K562 (cell line): ENCODE measurements at regions not wholly inside any gene's neighbourhood (a gene's known extent, or its start where the extent isn't known, plus 50 kb on each side); places are given as distances from the start of the nearest gene placed in this dataset.
A peak's percentile ranks its signal among the peaks of the same experiment; 100 is the strongest.
"Not testable (repeated sequence)": the region's sequence is repeated elsewhere in the genome, so short reads cannot be mapped to it uniquely, and the experiment has no call there.

Source experiments
- ATAC-seq: fragments of 200-7000 bp; cut with Tn5 transposase; 3 replicates; pipeline ENCODE4 v1.9.1; 2020; ENCODE audit warnings: moderate library complexity
- BruUV-seq: library from RNA; stranded (reverse); fragments of 400-500 nt; replicated peaks from 2 replicates; lab custom pipeline; 2021; lab: Mats Ljungman, UMichigan
- CTCF ChIA-PET: fragments of 300-600 bp; formaldehyde crosslinking; extraction: SDS; loops from one replicate; lab custom pipeline; 2021; ENCODE audit warnings: low intra/inter-chr PET ratio; lab: Yijun Ruan, JAX
- POLR2A ChIA-PET: fragments of 300-600, 350-650 bp; sonication (Branson Sonifier 250); formaldehyde crosslinking; extraction: SDS; loops from one replicate; lab custom pipeline; 2021; ENCODE audit warnings: antibody characterized with exemption, inconsistent platforms; lab: Yijun Ruan, JAX
- DNase-seq, 4 experiments: peaks; one replicate each; pipeline versions ENCODE4 v3.0.0 to v3.0.0-alpha.2; 2011 to 2018; ENCODE audit warnings: low spot score in 3 of 4, mixed read lengths in 3 of 4; ENCODE audit errors: extremely low read depth in 1 of 4
- FAIRE-seq: peaks from 2 replicates; lab custom pipeline; 2011; peaks lifted over from hg19 to GRCh38; lab: Jason Lieb, UNC
- H2AFZ ChIP-seq: 2 replicates; pipeline ENCODE4 v1.6.0; 2011; ENCODE audit warnings: low read depth, low read length, control low read depth, inconsistent platforms
- H3K27ac ChIP-seq: fragments of 200-600 bp; 3 replicates; pipeline ENCODE4 v1.8.0; 2011; ENCODE audit warnings: low read depth, mild to moderate bottlenecking, control low read depth, inconsistent platforms, low read length, moderate library complexity, mixed read lengths; ENCODE audit errors: extremely low read depth
- H3K27me3 ChIP-seq, 2 experiments: fragments of 300-600 bp in 1 of 2; 2 replicates in 1 of 2; 3 replicates in 1 of 2; pipeline versions ENCODE4 v1.6.0 to v1.8.0; 2011; ENCODE audit warnings: inconsistent platforms in 2 of 2, low read length in 2 of 2, mild to moderate bottlenecking in 1 of 2, mixed read lengths in 1 of 2, moderate library complexity in 1 of 2; ENCODE audit not compliant: control insufficient read depth in 2 of 2, insufficient read depth in 2 of 2
- H3K36me3 ChIP-seq: fragments of 300-600 bp; 3 replicates; pipeline ENCODE4 v1.8.0; 2011; ENCODE audit warnings: mild to moderate bottlenecking, low read length, inconsistent platforms; ENCODE audit not compliant: control insufficient read depth, insufficient read depth
- H3K4me1 ChIP-seq, 2 experiments: fragments of 200-600 bp in 1 of 2; replicated peaks in 1 of 2; 2 replicates in 1 of 2; 3 replicates in 1 of 2; pipeline versions ENCODE4 v1.5.1 to v1.8.0; 2011; ENCODE audit warnings: inconsistent platforms in 2 of 2, low read length in 2 of 2, mild to moderate bottlenecking in 1 of 2, mixed read lengths in 1 of 2, moderate library complexity in 1 of 2; ENCODE audit not compliant: control insufficient read depth in 2 of 2, insufficient read depth in 2 of 2
- H3K4me2 ChIP-seq: 2 replicates; pipeline ENCODE4 v1.6.1; 2011; ENCODE audit warnings: low read length, control low read depth, inconsistent platforms, mixed read lengths; ENCODE audit not compliant: insufficient read depth
- H3K4me3 ChIP-seq: fragments of 200-600 bp; sonication (generic), shearing (Covaris generic); 2 replicates; pipeline ENCODE4 v1.5.1; 2016; ENCODE audit warnings: control low read depth, inconsistent platforms
- H3K79me2 ChIP-seq: fragments of 200-600 bp; 3 replicates; pipeline ENCODE4 v1.8.0; 2011; ENCODE audit warnings: low read length, inconsistent platforms; ENCODE audit not compliant: control insufficient read depth, insufficient read depth
- H3K9ac ChIP-seq, 2 experiments: 2 replicates each; pipeline versions ENCODE4 v1.6.0 to v1.6.1; 2011; ENCODE audit warnings: low read depth in 2 of 2, low read length in 2 of 2, control low read depth in 1 of 2, inconsistent platforms in 1 of 2, mild to moderate bottlenecking in 1 of 2, mixed read lengths in 1 of 2; ENCODE audit not compliant: insufficient read depth in 1 of 2
- H3K9me1 ChIP-seq: one replicate; pipeline ENCODE4 v1.6.0; 2011; ENCODE audit warnings: inconsistent platforms, mild to moderate bottlenecking, low read length, moderate library complexity; ENCODE audit not compliant: control insufficient read depth, insufficient read depth
- H3K9me3 ChIP-seq: replicated peaks from 2 replicates; pipeline ENCODE4 v1.5.1; 2011; ENCODE audit warnings: low read depth, low read length, inconsistent platforms; ENCODE audit not compliant: control insufficient read depth, insufficient read depth
- H4K20me1 ChIP-seq: replicated peaks from 2 replicates; pipeline ENCODE4 v1.6.1; 2011; ENCODE audit warnings: low read length, inconsistent platforms, mixed read lengths; ENCODE audit not compliant: control insufficient read depth, insufficient read depth
- CEBPG ChIP-seq, 3 experiments: fragments of 200-800 bp in 1 of 3; sonication (Bioruptor generic) in 1 of 3; sonication (generic) in 1 of 3; formaldehyde crosslinking in 1 of 3; IDR thresholded peaks in 2 of 3; conservative IDR thresholded peaks in 1 of 3; 2 replicates each; pipeline versions ENCODE4 v1.6.1 to v1.8.0; 2016 to 2022; ENCODE audit warnings: missing compliant biosample characterization in 2 of 3, missing genetic modification characterization in 2 of 3, mild to moderate bottlenecking in 1 of 3, missing genetic modification reagents in 1 of 3
- SMARCC2 ChIP-seq: fragments of 450-650 bp; IDR thresholded peaks from 2 replicates; pipeline ENCODE4 v1.6.1; 2017; ENCODE audit warnings: antibody characterized with exemption, moderate library complexity, mild to moderate bottlenecking, low read depth
- WGBS: fragments of 100-300 bp; shearing (Covaris generic); methylation state at CpG from one replicate; pipeline ENCODE4 v1.1.6; 2016; ENCODE audit warnings: low coverage, mixed read lengths; ENCODE audit not compliant: insufficient coverage; ENCODE audit errors: missing lambda C conversion rate; 5-methylcytosine and 5-hydroxymethylcytosine counted together
- in situ Hi-C: fragments of 300-500 bp; cut with MboI; formaldehyde crosslinking; loops from 4 replicates; pipeline ENCODE4 v1.15.0; 2018; ENCODE audit warnings: inconsistent platforms, mixed read lengths
- intact Hi-C: fragments of 100-400 bp; cut with micrococcal nuclease; formaldehyde crosslinking; loops from 2 replicates; pipeline ENCODE4 v1.14.2; 2022
- TF ChIP-seq, protein P1 (sequence below), 2 experiments: fragments of 450-650 bp; IDR thresholded peaks; 2 replicates each; pipeline ENCODE4 v1.6.1; 2018; ENCODE audit warnings: mild to moderate bottlenecking in 2 of 2, low read depth in 1 of 2; ENCODE audit not compliant: partially characterized antibody in 2 of 2

- no peak overlapping the region for H3K4me3 ChIP-seq
- no peak for ATAC-seq
- no peak overlapping the region for H3K4me2 ChIP-seq
- 13% methylated on average over 2 of the region's 2 CpGs for WGBS
- H3K36me3 ChIP-seq, result no peaks in the 10 kb centered on the region
- no peaks in the 10 kb centered on the region for H3K9me1 ChIP-seq
- H3K27ac ChIP-seq, result no peak overlapping the region
- ChIA-PET POLR2A (no interaction called here), CTCF (no interaction called here)
- FAIRE-seq, result no peak
- H3K9ac ChIP-seq, result no peak overlapping the region
- no peaks in the 10 kb centered on the region for H3K79me2 ChIP-seq
- H3K4me1 ChIP-seq, result no peaks in the 10 kb centered on the region; a peak in 1 of 5 replicates
- no peaks in the 10 kb centered on the region for H4K20me1 ChIP-seq
- H3K9me3 ChIP-seq, result peaks cover 2% of the 10 kb centered on the region; the same call in 1 of the 2 replicates
- H3K27me3 ChIP-seq, result no peaks in the 10 kb centered on the region
- BruUV-seq, result no TSS peak
- intact Hi-C loops, result no loop called here
- in situ Hi-C loops, result no loop called here
- no peak overlapping the region for H2AFZ ChIP-seq
- no peak for DNase-seq
- TF ChIP-seq CEBPG (CRISPR knock-in tag; IDR thresholded peaks at IDR 0.05), result no peak
- 0 out of 4 replicates have a peak, but pooled peaks have one; percentile 16 to 18 for TF ChIP-seq CEBPG (tag; conservative IDR thresholded peaks at IDR 0.05 in 1 of 2, IDR thresholded peaks at IDR 0.05 in 1 of 2)
- no peak for TF ChIP-seq SMARCC2
These were observed 161.8 kb upstream of the IGF1 start for GRCh38 chr12:102642199-102642598.

DNA sequence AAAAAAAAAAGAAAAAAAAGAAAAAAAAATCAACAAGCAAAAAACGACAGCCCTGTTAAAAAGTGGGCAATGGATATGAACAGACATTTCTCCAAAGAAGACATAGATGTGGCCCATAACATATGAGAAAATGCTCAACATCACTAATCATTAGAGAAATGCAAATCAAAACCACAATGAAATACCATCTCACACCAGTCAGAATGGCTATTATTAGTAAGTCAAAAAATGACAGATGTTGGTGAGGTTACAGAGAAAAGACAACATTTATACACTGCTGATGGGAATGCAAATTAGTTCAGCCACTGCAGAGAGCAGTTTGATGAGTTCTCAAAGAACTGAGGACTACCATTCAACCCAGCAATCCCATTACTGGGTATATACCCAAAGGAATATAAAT is 160.3 kb upstream of the IGF1 start:
- H3K27me3 ChIP-seq, intact Hi-C loops, H3K4me2 ChIP-seq, H2AFZ ChIP-seq, H3K36me3 ChIP-seq, H3K27ac ChIP-seq, CTCF ChIA-PET, H3K4me3 ChIP-seq, H3K79me2 ChIP-seq, H3K9me1 ChIP-seq, POLR2A ChIA-PET, FAIRE-seq: not testable (repeated sequence)
- TF ChIP-seq, protein P1, sequence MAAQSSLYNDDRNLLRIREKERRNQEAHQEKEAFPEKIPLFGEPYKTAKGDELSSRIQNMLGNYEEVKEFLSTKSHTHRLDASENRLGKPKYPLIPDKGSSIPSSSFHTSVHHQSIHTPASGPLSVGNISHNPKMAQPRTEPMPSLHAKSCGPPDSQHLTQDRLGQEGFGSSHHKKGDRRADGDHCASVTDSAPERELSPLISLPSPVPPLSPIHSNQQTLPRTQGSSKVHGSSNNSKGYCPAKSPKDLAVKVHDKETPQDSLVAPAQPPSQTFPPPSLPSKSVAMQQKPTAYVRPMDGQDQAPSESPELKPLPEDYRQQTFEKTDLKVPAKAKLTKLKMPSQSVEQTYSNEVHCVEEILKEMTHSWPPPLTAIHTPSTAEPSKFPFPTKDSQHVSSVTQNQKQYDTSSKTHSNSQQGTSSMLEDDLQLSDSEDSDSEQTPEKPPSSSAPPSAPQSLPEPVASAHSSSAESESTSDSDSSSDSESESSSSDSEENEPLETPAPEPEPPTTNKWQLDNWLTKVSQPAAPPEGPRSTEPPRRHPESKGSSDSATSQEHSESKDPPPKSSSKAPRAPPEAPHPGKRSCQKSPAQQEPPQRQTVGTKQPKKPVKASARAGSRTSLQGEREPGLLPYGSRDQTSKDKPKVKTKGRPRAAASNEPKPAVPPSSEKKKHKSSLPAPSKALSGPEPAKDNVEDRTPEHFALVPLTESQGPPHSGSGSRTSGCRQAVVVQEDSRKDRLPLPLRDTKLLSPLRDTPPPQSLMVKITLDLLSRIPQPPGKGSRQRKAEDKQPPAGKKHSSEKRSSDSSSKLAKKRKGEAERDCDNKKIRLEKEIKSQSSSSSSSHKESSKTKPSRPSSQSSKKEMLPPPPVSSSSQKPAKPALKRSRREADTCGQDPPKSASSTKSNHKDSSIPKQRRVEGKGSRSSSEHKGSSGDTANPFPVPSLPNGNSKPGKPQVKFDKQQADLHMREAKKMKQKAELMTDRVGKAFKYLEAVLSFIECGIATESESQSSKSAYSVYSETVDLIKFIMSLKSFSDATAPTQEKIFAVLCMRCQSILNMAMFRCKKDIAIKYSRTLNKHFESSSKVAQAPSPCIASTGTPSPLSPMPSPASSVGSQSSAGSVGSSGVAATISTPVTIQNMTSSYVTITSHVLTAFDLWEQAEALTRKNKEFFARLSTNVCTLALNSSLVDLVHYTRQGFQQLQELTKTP (IDR thresholded peaks at IDR 0.05; ENCODE audit: low read depth in 1 of 2, partially characterized antibody in 2 of 2), result peak in 1 of 2 experiments; percentile 67
- TF ChIP-seq, all 486 proteins: peak for 1; not testable (repeated sequence) for 485
- BruUV-seq, H4K20me1 ChIP-seq, DNase-seq, H3K9me3 ChIP-seq, in situ Hi-C loops, ATAC-seq, H3K9ac ChIP-seq, H3K4me1 ChIP-seq: not testable (repeated sequence)
- 33% methylated on average over 1 of the region's 1 CpG for WGBS
